Loucy (cell line): ENCODE measurements at regions not wholly inside any gene's neighbourhood (a gene's known extent, or its start where the extent isn't known, plus 50 kb on each side); places are given as distances from the start of the nearest gene placed in this dataset.

Experiments
- H2AFZ ChIP-seq: fragments of 200-600 bp; sonication (generic); 2 replicates; pipeline ENCODE4 v1.6.0; 2016; ENCODE audit warnings: antibody characterized with exemption, mild to moderate bottlenecking, low read length, moderate library complexity
- H3F3A ChIP-seq: fragments of 200-600 bp; 2 replicates; pipeline ENCODE4 v1.6.0; 2016; ENCODE audit warnings: antibody characterized with exemption, low read depth, mild to moderate bottlenecking
- H3K27me3 ChIP-seq: fragments of 200-600 bp; sonication (generic); 2 replicates; pipeline ENCODE4 v1.6.1; 2014; ENCODE audit warnings: low read length, mild to moderate bottlenecking; ENCODE audit not compliant: insufficient read depth, poor library complexity, severe bottlenecking
- H3K36me3 ChIP-seq: fragments of 200-600 bp; sonication (generic); 2 replicates; pipeline ENCODE4 v1.6.1; 2016; ENCODE audit warnings: low read length; ENCODE audit not compliant: insufficient read depth
- H3K4me1 ChIP-seq: fragments of 200-600 bp; sonication (generic); 2 replicates; pipeline ENCODE4 v1.5.1; 2014; ENCODE audit warnings: low read length, mild to moderate bottlenecking; ENCODE audit not compliant: insufficient read depth, poor library complexity, severe bottlenecking
- H3K4me2 ChIP-seq: fragments of 200-600 bp; sonication (generic); 2 replicates; pipeline ENCODE4 v1.6.0; 2014; ENCODE audit warnings: antibody characterized with exemption, low read length, low read depth, mild to moderate bottlenecking; ENCODE audit not compliant: poor library complexity, severe bottlenecking
- H3K4me3 ChIP-seq: fragments of 200-600 bp; sonication (generic); 2 replicates; pipeline ENCODE4 v1.5.1; 2014; ENCODE audit warnings: low read length, mild to moderate bottlenecking, mixed read lengths; ENCODE audit not compliant: poor library complexity, severe bottlenecking
- H3K79me2 ChIP-seq: fragments of 200-600 bp; sonication (generic); 2 replicates; pipeline ENCODE4 v1.6.1; 2014; ENCODE audit warnings: low read length; ENCODE audit not compliant: insufficient read depth
- H3K9ac ChIP-seq: fragments of 200-600 bp; sonication (generic); 2 replicates; pipeline ENCODE4 v1.6.0; 2014; ENCODE audit warnings: mild to moderate bottlenecking, low read depth, low read length, moderate library complexity; ENCODE audit not compliant: poor library complexity, severe bottlenecking
- H3K9me2 ChIP-seq: fragments of 200-600 bp; sonication (generic); replicated peaks from 2 replicates; pipeline ENCODE4 v1.6.1; 2016; ENCODE audit warnings: low read depth, low read length, mixed read lengths
- H3K9me3 ChIP-seq: fragments of 200-600 bp; sonication (generic); 2 replicates; pipeline ENCODE4 v1.6.1; 2014; ENCODE audit warnings: mild to moderate bottlenecking, antibody characterized with exemption, low read length, low read depth; ENCODE audit not compliant: insufficient read depth
- H4K20me1 ChIP-seq: fragments of 200-600 bp; sonication (generic); 2 replicates; pipeline ENCODE4 v1.6.0; 2014; ENCODE audit warnings: antibody characterized with exemption, low read length, mild to moderate bottlenecking; ENCODE audit not compliant: insufficient read depth, poor library complexity, severe bottlenecking
- CTCF ChIP-seq: fragments of 200-600 bp; sonication (generic); conservative IDR thresholded peaks from 2 replicates; pipeline ENCODE4 v1.5.1; 2014; ENCODE audit warnings: mild to moderate bottlenecking, antibody characterized with exemption, low read length
- EZH2phosphoT487 ChIP-seq: fragments of 200-600 bp; IDR thresholded peaks from 2 replicates; pipeline ENCODE4 v1.6.1; 2018; ENCODE audit warnings: antibody characterized with exemption, mild to moderate bottlenecking, moderate library complexity, borderline replicate concordance

DNA sequence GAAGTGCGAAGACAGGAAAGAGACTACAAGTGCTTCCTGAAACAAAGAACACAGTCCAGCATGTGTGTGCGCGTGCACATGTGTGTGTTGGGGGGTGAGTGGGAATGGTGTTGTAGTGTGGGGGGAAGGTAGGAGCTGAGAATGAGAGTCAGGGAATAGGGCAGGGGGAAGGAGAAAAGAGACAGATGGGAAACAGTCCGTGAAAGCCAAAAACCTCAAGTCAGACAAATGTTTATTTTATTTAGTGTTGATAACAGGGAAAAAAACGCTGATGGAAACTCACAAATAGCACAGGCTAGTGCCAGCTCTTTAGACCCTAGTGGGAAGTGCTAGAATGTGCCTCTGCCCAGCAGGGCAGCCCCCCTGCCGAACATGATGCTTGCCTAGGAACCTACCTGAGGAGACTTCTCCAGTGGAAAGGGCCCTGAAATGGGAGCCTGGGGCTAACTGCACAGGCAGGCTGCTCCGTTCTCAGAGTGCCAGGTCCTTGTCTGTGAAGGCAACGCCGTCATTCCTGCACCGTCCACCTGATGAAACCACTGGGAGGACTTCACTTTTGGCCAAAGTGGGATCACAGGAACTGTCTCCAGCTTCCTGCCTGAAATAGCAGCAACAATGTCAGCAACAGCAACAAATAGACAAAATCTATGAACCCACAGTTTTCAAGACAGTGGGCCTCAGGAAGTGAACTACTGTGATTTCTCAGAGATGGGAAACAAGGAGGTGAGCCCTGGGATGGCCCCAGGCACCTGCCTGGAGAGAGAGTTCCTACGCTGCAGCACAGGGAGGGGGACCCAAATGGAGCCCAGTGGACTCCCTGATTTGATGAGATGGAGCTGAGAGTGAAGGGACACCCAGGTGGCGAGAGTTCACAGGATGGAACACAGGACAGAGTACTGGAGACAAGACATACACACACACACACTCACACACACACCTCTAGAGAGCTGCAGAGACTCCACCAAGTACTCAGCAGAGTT, 379.7 kb downstream of the RPS24 start:
- H3K9me3 ChIP-seq = no peaks in the 10 kb centered on the region
- no peaks in the 10 kb centered on the region for H3F3A ChIP-seq
- no peaks in the 10 kb centered on the region for H3K27me3 ChIP-seq
- no peaks in the 10 kb centered on the region for H3K79me2 ChIP-seq
- H3K4me2 ChIP-seq = no peak overlapping the region
- H3K9ac ChIP-seq = no peak overlapping the region
- no peak overlapping the region for H3K4me3 ChIP-seq
- TF ChIP-seq CTCF (no peak), EZH2phosphoT487 (no peak)
- no peaks in the 10 kb centered on the region for H3K4me1 ChIP-seq
- H4K20me1 ChIP-seq = no peaks in the 10 kb centered on the region
- no peaks in the 10 kb centered on the region for H3K36me3 ChIP-seq
- no peak overlapping the region for H2AFZ ChIP-seq
- no peaks in the 10 kb centered on the region for H3K9me2 ChIP-seq

DNA sequence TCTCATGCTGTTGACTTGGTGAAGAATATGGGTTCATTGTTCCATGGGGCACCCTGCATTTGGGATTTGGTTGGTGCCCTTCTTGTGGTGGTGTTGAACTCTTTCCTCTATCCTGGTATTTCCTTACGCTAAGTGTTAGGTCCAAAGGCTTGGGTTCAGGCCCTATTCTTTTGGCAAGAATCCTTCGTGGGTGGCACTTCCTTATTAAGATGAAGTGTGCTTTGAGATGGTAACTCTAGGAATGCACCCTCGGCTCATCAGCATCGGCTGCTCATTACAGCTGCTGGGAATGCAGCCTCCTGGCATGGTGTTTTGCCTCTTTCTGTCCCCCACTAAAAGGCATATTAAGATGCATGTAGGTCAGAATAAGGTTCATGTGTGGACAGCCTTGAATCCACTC, 380.7 kb downstream of the RPS24 start:
- no peaks in the 10 kb centered on the region for H4K20me1 ChIP-seq
- H3K36me3 ChIP-seq = no peaks in the 10 kb centered on the region
- H3K4me3 ChIP-seq = no peak overlapping the region
- no peaks in the 10 kb centered on the region for H3K9me2 ChIP-seq
- no peak overlapping the region for H3K9ac ChIP-seq
- H3K9me3 ChIP-seq = no peaks in the 10 kb centered on the region
- H3K27me3 ChIP-seq = no peaks in the 10 kb centered on the region
- no peaks in the 10 kb centered on the region for H3K79me2 ChIP-seq
- H2AFZ ChIP-seq = no peak overlapping the region
- H3K4me1 ChIP-seq = no peaks in the 10 kb centered on the region
- H3F3A ChIP-seq = no peaks in the 10 kb centered on the region
- H3K4me2 ChIP-seq = no peak overlapping the region
- TF ChIP-seq CTCF (no peak), EZH2phosphoT487 (no peak)

DNA sequence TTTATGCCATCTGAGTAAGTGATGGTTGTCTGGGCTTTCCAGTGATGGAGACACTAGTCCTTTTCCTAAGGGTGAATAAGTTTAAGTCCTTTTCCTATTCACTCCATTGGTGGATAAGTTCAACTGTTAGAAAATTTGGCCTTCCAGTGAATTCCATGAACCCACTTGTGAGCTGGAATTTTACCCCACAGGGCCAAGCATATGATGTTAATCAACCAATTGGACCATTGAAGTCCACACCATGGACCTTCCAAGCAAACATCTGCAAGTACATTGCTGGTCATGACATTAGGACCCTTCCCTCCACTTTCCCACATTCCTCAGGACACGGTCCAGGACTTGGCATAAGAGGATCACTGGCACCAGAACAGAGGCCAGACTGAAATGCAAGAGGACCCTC, 381.4 kb downstream of the RPS24 start:
- no peak for TF ChIP-seq EZH2phosphoT487
- no peak for TF ChIP-seq CTCF
- Histone ChIP-seq H3K36me3 (no peaks in the 10 kb centered on the region), H4K20me1 (no peaks in the 10 kb centered on the region), H3K9me2 (no peaks in the 10 kb centered on the region), H3K9me3 (no peaks in the 10 kb centered on the region), H3K4me3 (no peak overlapping the region), H3F3A (no peaks in the 10 kb centered on the region), H3K4me1 (no peaks in the 10 kb centered on the region), H3K79me2 (no peaks in the 10 kb centered on the region), H3K4me2 (no peak overlapping the region), H3K27me3 (no peaks in the 10 kb centered on the region), H2AFZ (no peak overlapping the region), H3K9ac (no peak overlapping the region)
